MM.1S (cell line): ENCODE measurements at regions not wholly inside any gene's neighbourhood (a gene's known extent, or its start where the extent isn't known, plus 50 kb on each side); places are given as distances from the start of the nearest gene placed in this dataset.

Experiments used
- DNase-seq: peaks from one replicate; pipeline ENCODE4 v3.0.0-alpha.2; 2015
- H2AFZ ChIP-seq: fragments of 300-600 bp; sonication (generic); 2 replicates; pipeline ENCODE4 v1.6.0; 2016; ENCODE audit warnings: antibody characterized with exemption, low read length
- H3F3A ChIP-seq: fragments of 300-600 bp; sonication (generic); 2 replicates; pipeline ENCODE4 v1.6.1; 2016; ENCODE audit warnings: mild to moderate bottlenecking, antibody characterized with exemption, low read length, moderate library complexity, mixed read lengths; ENCODE audit not compliant: insufficient read depth
- H3K27ac ChIP-seq: fragments of 300-600 bp; sonication (generic); 2 replicates; pipeline ENCODE4 v1.5.1; 2016; ENCODE audit warnings: mild to moderate bottlenecking, low read length
- H3K27me3 ChIP-seq: fragments of 300-600 bp; sonication (generic); replicated peaks from 2 replicates; pipeline ENCODE4 v1.6.0; 2016; ENCODE audit warnings: low read length; ENCODE audit not compliant: insufficient read depth
- H3K36me3 ChIP-seq: fragments of 300-600 bp; sonication (generic); replicated peaks from 2 replicates; pipeline ENCODE4 v1.6.1; 2016; ENCODE audit warnings: mild to moderate bottlenecking, low read length, mixed read lengths; ENCODE audit not compliant: insufficient read depth
- H3K4me1 ChIP-seq: fragments of 300-600 bp; sonication (generic); 2 replicates; pipeline ENCODE4 v1.6.1; 2016; ENCODE audit warnings: low read length, mixed read lengths
- H3K4me2 ChIP-seq: fragments of 300-600 bp; sonication (generic); 2 replicates; pipeline ENCODE4 v1.6.0; 2016; ENCODE audit warnings: low read depth, low read length
- H3K4me3 ChIP-seq: fragments of 300-600 bp; sonication (generic); 2 replicates; pipeline ENCODE4 v1.5.1; 2016; ENCODE audit warnings: low read length, mixed read lengths
- H3K79me2 ChIP-seq: fragments of 300-600 bp; sonication (generic); 2 replicates; pipeline ENCODE4 v1.6.1; 2016; ENCODE audit warnings: mixed run types, low read length, mixed read lengths
- H3K9ac ChIP-seq: fragments of 300-600 bp; sonication (generic); 2 replicates; pipeline ENCODE4 v1.6.1; 2016; ENCODE audit warnings: low read length, mixed read lengths
- H3K9me2 ChIP-seq: fragments of 300-600 bp; sonication (generic); replicated peaks from 2 replicates; pipeline ENCODE4 v1.6.1; 2016; ENCODE audit warnings: mild to moderate bottlenecking, low read length, mixed read lengths; ENCODE audit not compliant: insufficient read depth
- H3K9me3 ChIP-seq: fragments of 300-600 bp; sonication (generic); replicated peaks from 2 replicates; pipeline ENCODE4 v1.6.1; 2016; ENCODE audit warnings: mild to moderate bottlenecking, low read length, mixed read lengths; ENCODE audit not compliant: insufficient read depth
- H4K20me1 ChIP-seq: fragments of 300-600 bp; sonication (generic); 2 replicates; pipeline ENCODE4 v1.6.1; 2016; ENCODE audit warnings: mild to moderate bottlenecking, low read length, moderate library complexity, mixed read lengths; ENCODE audit not compliant: insufficient read depth
- EZH2 ChIP-seq: fragments of 300-600 bp; sonication (generic); optimal IDR thresholded peaks from 2 replicates; pipeline ENCODE3; 2017; ENCODE audit warnings: low read depth, mild to moderate bottlenecking, antibody characterized with exemption, low read length, mixed read lengths
- EZH2phosphoT487 ChIP-seq: fragments of 300-600 bp; sonication (generic); IDR thresholded peaks from 2 replicates; pipeline ENCODE4 v1.6.1; 2018; ENCODE audit warnings: antibody characterized with exemption, low read length
- TF ChIP-seq, protein P1 (sequence below): fragments of 300-600 bp; sonication (generic); IDR thresholded peaks from 2 replicates; pipeline ENCODE4 v1.5.1; 2016; ENCODE audit warnings: antibody characterized with exemption, low read length, mixed read lengths

DNA sequence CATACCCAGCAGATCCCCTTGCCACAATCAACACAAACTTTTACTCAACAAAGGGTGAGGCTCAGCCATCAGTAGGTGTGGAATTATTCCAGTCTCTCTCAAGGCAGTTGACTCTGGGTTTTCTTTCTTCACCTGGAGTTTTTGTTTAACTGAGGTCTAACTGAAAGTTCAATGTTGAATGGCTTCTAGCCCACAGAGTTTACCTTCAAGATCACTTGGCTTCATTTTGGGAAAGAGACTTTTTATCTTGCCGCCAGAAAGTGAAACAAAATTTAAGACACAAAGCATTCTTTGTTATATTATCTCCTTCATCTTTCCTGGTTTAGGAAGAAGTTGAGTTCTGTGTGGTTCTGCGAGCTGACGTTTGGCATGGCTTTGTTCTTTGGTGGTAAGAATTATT lies 83.8 kb upstream of the RASGEF1B start:
- peak; percentile 61 for DNase-seq
- Histone ChIP-seq H4K20me1 (no peaks in the 10 kb centered on the region), H3K4me2 (peak overlapping the region; percentile 63), H3K9me2 (no peaks in the 10 kb centered on the region), H3K9ac (peak overlapping the region; percentile 29), H3F3A (peaks cover 19% of the 10 kb centered on the region), H2AFZ (peak overlapping the region; percentile 20), H3K4me1 (peaks cover 42% of the 10 kb centered on the region), H3K4me3 (peak overlapping the region; percentile 23; the same call in 1 of the 2 replicates), H3K79me2 (no peaks in the 10 kb centered on the region), H3K27me3 (no peaks in the 10 kb centered on the region), H3K27ac (peak overlapping the region; percentile 74), H3K9me3 (no peaks in the 10 kb centered on the region), H3K36me3 (no peaks in the 10 kb centered on the region)
- TF ChIP-seq EZH2: no peak
- TF ChIP-seq EZH2phosphoT487: no peak
- TF ChIP-seq, protein P1, sequence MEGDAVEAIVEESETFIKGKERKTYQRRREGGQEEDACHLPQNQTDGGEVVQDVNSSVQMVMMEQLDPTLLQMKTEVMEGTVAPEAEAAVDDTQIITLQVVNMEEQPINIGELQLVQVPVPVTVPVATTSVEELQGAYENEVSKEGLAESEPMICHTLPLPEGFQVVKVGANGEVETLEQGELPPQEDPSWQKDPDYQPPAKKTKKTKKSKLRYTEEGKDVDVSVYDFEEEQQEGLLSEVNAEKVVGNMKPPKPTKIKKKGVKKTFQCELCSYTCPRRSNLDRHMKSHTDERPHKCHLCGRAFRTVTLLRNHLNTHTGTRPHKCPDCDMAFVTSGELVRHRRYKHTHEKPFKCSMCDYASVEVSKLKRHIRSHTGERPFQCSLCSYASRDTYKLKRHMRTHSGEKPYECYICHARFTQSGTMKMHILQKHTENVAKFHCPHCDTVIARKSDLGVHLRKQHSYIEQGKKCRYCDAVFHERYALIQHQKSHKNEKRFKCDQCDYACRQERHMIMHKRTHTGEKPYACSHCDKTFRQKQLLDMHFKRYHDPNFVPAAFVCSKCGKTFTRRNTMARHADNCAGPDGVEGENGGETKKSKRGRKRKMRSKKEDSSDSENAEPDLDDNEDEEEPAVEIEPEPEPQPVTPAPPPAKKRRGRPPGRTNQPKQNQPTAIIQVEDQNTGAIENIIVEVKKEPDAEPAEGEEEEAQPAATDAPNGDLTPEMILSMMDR: no peak

DNA sequence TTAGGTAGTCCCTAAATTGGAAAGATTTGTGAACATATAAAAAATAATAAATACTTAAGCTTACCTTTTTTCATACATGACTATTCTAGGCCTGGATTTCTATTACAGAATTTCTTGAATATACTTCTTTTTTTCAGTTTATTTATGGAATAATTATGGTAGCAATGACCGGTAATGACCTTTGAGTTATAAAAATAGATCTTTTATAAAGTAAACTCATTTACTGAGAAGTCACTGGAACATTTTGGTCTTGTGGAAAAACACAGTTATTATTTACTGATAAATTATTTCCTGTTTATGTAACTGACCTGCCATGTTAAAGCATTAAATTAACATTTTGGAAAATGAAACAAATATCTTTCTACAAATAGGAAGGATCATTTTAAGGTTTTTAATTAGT lies 80.4 kb upstream of the RASGEF1B start:
- H3K4me2 ChIP-seq: no peak overlapping the region
- H3K36me3 ChIP-seq: no peaks in the 10 kb centered on the region
- no peak overlapping the region for H2AFZ ChIP-seq
- TF ChIP-seq, protein P1: no peak
- TF ChIP-seq EZH2 (no peak), EZH2phosphoT487 (no peak)
- H3F3A ChIP-seq: peaks cover 19% of the 10 kb centered on the region
- no peaks in the 10 kb centered on the region for H3K9me2 ChIP-seq
- H3K9ac ChIP-seq: no peak overlapping the region
- no peak overlapping the region for H3K4me3 ChIP-seq
- DNase-seq: no peak
- H4K20me1 ChIP-seq: no peaks in the 10 kb centered on the region
- no peaks in the 10 kb centered on the region for H3K9me3 ChIP-seq
- no peaks in the 10 kb centered on the region for H3K27me3 ChIP-seq
- peaks cover 30% of the 10 kb centered on the region for H3K4me1 ChIP-seq
- no peak overlapping the region for H3K27ac ChIP-seq
- no peaks in the 10 kb centered on the region for H3K79me2 ChIP-seq

DNA sequence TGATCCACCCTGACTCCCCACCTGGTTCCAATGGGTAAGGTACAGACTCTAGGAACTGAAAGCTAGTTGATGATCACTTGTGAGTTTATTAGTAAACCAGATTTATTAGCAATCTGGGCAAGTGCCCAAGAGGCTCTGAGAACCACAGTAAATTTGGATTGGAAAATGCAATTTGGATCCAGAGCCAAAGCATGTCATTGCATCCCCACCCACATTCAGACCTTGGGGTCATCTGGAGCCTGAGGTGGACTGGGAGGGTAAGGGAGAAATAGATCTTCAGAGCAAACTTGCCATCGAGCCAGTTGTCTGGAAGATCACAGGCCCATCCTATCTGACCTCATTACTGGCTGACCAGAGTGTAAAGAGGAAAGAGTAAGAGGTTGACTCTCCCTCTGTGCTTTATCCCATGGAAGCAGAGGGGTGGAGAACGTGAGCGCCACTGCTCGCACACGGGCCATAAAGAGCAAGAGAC lies 78.7 kb upstream of the RASGEF1B start:
- Histone ChIP-seq H3K27me3 (no peaks in the 10 kb centered on the region), H3K9ac (no peak overlapping the region), H2AFZ (no peak overlapping the region), H3K4me1 (peaks cover 22% of the 10 kb centered on the region), H3K9me3 (no peaks in the 10 kb centered on the region), H4K20me1 (no peaks in the 10 kb centered on the region), H3K27ac (no peak overlapping the region), H3F3A (peaks cover 11% of the 10 kb centered on the region), H3K9me2 (no peaks in the 10 kb centered on the region), H3K36me3 (no peaks in the 10 kb centered on the region), H3K79me2 (no peaks in the 10 kb centered on the region), H3K4me3 (no peak overlapping the region), H3K4me2 (no peak overlapping the region)
- TF ChIP-seq EZH2: no peak
- TF ChIP-seq, protein P1: no peak
- no peak for DNase-seq

DNA sequence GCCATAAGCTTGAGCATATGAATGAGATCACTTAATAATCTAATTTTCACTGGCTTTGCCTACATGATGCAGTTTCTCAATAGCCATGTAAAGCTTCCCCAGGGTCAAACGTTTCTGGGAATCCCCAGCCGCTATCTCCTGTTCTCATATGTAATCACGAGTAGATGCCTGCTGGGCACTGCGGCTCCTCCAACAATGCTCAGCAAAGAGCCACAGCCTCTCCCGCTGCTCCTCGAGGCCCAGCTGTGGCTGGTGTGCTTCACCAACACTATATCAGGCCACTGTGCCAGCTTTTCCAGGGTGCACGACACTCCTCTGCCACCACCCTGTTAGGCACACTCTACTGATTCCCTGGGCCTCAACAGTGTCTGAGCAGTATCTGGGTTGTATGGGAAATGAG lies 78.3 kb upstream of the RASGEF1B start:
- Histone ChIP-seq H3K9ac (no peak overlapping the region), H3K9me2 (no peaks in the 10 kb centered on the region), H3K4me2 (no peak overlapping the region), H3K4me3 (no peak overlapping the region), H3K4me1 (peaks cover 18% of the 10 kb centered on the region), H4K20me1 (no peaks in the 10 kb centered on the region), H2AFZ (no peak overlapping the region), H3K36me3 (no peaks in the 10 kb centered on the region), H3K27ac (no peak overlapping the region), H3K9me3 (no peaks in the 10 kb centered on the region), H3K27me3 (no peaks in the 10 kb centered on the region), H3K79me2 (no peaks in the 10 kb centered on the region), H3F3A (peaks cover 6% of the 10 kb centered on the region)
- TF ChIP-seq EZH2phosphoT487: no peak
- no peak for TF ChIP-seq EZH2
- TF ChIP-seq, protein P1: no peak
- DNase-seq: no peak
